GM18868 (cell line): ENCODE measurements at regions not wholly inside any gene's neighbourhood (a gene's known extent, or its start where the extent isn't known, plus 50 kb on each side); places are given as distances from the start of the nearest gene placed in this dataset.

Source experiments
- ATAC-seq: cut with Tn5 transposase; IDR thresholded peaks from one replicate; pipeline ENCODE4 v1.9.1; 2021; ENCODE audit warnings: mild to moderate bottlenecking, moderate library complexity; ENCODE audit not compliant: unreplicated experiment

GRCh38 chr5:120217001-120217400 lies 247.1 kb upstream of the PRR16 start:
- no peak for ATAC-seq

- ATAC-seq: no peak
These were observed 244.1 kb upstream of the PRR16 start for GRCh38 chr5:120219988-120220387.

- ATAC-seq: peak; percentile 56
These were observed 238.6 kb upstream of the PRR16 start for GRCh38 chr5:120225524-120225923.

- ATAC-seq: peak; percentile 59
These were observed 235.7 kb upstream of the PRR16 start for GRCh38 chr5:120228262-120229031.

- ATAC-seq: peak; percentile 15
These were observed 235.1 kb upstream of the PRR16 start for GRCh38 chr5:120229036-120229435.

- ATAC-seq: no peak
These were observed 232.5 kb upstream of the PRR16 start for GRCh38 chr5:120231563-120231962.

GRCh38 chr5:120236360-120236759 lies 227.7 kb upstream of the PRR16 start:
- peak; percentile 48 for ATAC-seq

GRCh38 chr5:120239086-120239485 lies 225.0 kb upstream of the PRR16 start:
- ATAC-seq: peak; percentile 27

GRCh38 chr5:120240706-120241105 lies 223.4 kb upstream of the PRR16 start:
- no peak for ATAC-seq

GRCh38 chr5:120241400-120241799 lies 222.7 kb upstream of the PRR16 start:
- peak; percentile 45 for ATAC-seq

GRCh38 chr5:120251898-120252297 lies 212.2 kb upstream of the PRR16 start:
- no peak for ATAC-seq

GRCh38 chr5:120252839-120253238 lies 211.3 kb upstream of the PRR16 start:
- no peak for ATAC-seq

GRCh38 chr5:120254385-120254784 lies 209.7 kb upstream of the PRR16 start:
- ATAC-seq: no peak

GRCh38 chr5:120255214-120255613 lies 208.9 kb upstream of the PRR16 start:
- peak; percentile 58 for ATAC-seq

- no peak for ATAC-seq
These were observed 207.7 kb upstream of the PRR16 start for GRCh38 chr5:120256376-120256775.

GRCh38 chr5:120257358-120257971 lies 206.6 kb upstream of the PRR16 start:
- ATAC-seq: no peak

- no peak for ATAC-seq
These were observed 206.0 kb upstream of the PRR16 start for GRCh38 chr5:120258123-120258522.

GRCh38 chr5:120260651-120261050 lies 203.4 kb upstream of the PRR16 start:
- no peak for ATAC-seq

- no peak for ATAC-seq
These were observed 193.6 kb upstream of the PRR16 start for GRCh38 chr5:120270498-120270897.

GRCh38 chr5:120293796-120294195 lies 170.3 kb upstream of the PRR16 start:
- no peak for ATAC-seq

GRCh38 chr5:120297616-120298015 lies 166.5 kb upstream of the PRR16 start:
- ATAC-seq: no peak

GRCh38 chr5:120298981-120299380 lies 165.1 kb upstream of the PRR16 start:
- no peak for ATAC-seq

- no peak for ATAC-seq
These were observed 159.4 kb upstream of the PRR16 start for GRCh38 chr5:120304663-120305062.
